Cardiac muscle cell (in vitro differentiated cells and primary cell): ENCODE measurements at regions not wholly inside any gene's neighbourhood (a gene's known extent, or its start where the extent isn't known, plus 50 kb on each side); places are given as distances from the start of the nearest gene placed in this dataset.

ENCODE experiments used
- DNase-seq, 2 donors: peaks; one replicate each; pipeline versions ENCODE4 v3.0.0 to v3.0.0-alpha.2; 2010 to 2017; ENCODE audit warnings: low read depth in 1 of 2, low spot score in 1 of 2
- H3K27ac ChIP-seq: fragments of 200-600 bp; sonication (generic); 2 replicates; pipeline ENCODE4 v1.5.1; 2016
- H3K27me3 ChIP-seq: fragments of 200-600 bp; sonication (generic); 2 replicates; pipeline ENCODE4 v1.6.0; 2016; ENCODE audit warnings: control low read depth
- H3K36me3 ChIP-seq: fragments of 200-600 bp; sonication (generic); 2 replicates; pipeline ENCODE4 v1.5.1; 2016; ENCODE audit warnings: control low read depth
- H3K4me1 ChIP-seq: fragments of 200-600 bp; sonication (generic); 2 replicates; pipeline ENCODE4 v1.8.1; 2017; ENCODE audit warnings: low read depth, mild to moderate bottlenecking, mixed run types
- H3K4me3 ChIP-seq: fragments of 200-600 bp; sonication (generic); 2 replicates; pipeline ENCODE4 v1.5.1; 2016; ENCODE audit warnings: mild to moderate bottlenecking
- H3K9me3 ChIP-seq: fragments of 200-600 bp; sonication (generic); 2 replicates; pipeline ENCODE4 v1.5.1; 2017; ENCODE audit warnings: low read depth, mild to moderate bottlenecking, control low read depth
- CTCF ChIP-seq: IDR thresholded peaks from 2 replicates; pipeline ENCODE4 v1.5.1; 2012; ENCODE audit warnings: low read depth, mild to moderate bottlenecking, low read length

GRCh38 chr5:116976767-116977166, 402.1 kb upstream of the SEMA6A start:
- no peaks in the 10 kb centered on the region for H3K9me3 ChIP-seq
- DNase-seq, result no peak
- no peaks in the 10 kb centered on the region for H3K27me3 ChIP-seq
- no peaks in the 10 kb centered on the region for H3K4me1 ChIP-seq
- no peak for TF ChIP-seq CTCF
- H3K4me3 ChIP-seq, result no peak overlapping the region
- H3K27ac ChIP-seq, result no peak overlapping the region
- H3K36me3 ChIP-seq, result no peaks in the 10 kb centered on the region

GRCh38 chr5:116971131-116971530, 396.5 kb upstream of the SEMA6A start:
- no peaks in the 10 kb centered on the region for H3K36me3 ChIP-seq
- TF ChIP-seq CTCF, result no peak
- no peaks in the 10 kb centered on the region for H3K27me3 ChIP-seq
- no peak for DNase-seq
- peaks cover 14% of the 10 kb centered on the region for H3K4me1 ChIP-seq
- H3K4me3 ChIP-seq, result no peak overlapping the region
- no peak overlapping the region for H3K27ac ChIP-seq
- no peaks in the 10 kb centered on the region for H3K9me3 ChIP-seq

GRCh38 chr5:116970318-116970717, 395.7 kb upstream of the SEMA6A start:
- TF ChIP-seq CTCF, result no peak
- no peak overlapping the region for H3K27ac ChIP-seq

GRCh38 chr5:116964438-116964837, 389.8 kb upstream of the SEMA6A start:
- TF ChIP-seq CTCF, result no peak
- Histone ChIP-seq H3K9me3 (no peaks in the 10 kb centered on the region), H3K27me3 (no peaks in the 10 kb centered on the region), H3K4me3 (no peak overlapping the region), H3K4me1 (peaks cover 2% of the 10 kb centered on the region), H3K27ac (no peak overlapping the region), H3K36me3 (no peaks in the 10 kb centered on the region)
- DNase-seq, result no peak

More at GRCh38 chr5:116970318-116970717, 395.7 kb upstream of the SEMA6A start:
- no peaks in the 10 kb centered on the region for H3K27me3 ChIP-seq
- H3K9me3 ChIP-seq, result no peaks in the 10 kb centered on the region
- no peak overlapping the region for H3K4me3 ChIP-seq
- DNase-seq, result peak in 1 of 2 donors; percentile 36
- H3K4me1 ChIP-seq, result peaks cover 14% of the 10 kb centered on the region
- H3K36me3 ChIP-seq, result no peaks in the 10 kb centered on the region

GRCh38 chr5:116961021-116961420, 386.4 kb upstream of the SEMA6A start:
- Histone ChIP-seq H3K4me3 (no peak overlapping the region), H3K27ac (no peak overlapping the region), H3K4me1 (no peaks in the 10 kb centered on the region), H3K9me3 (no peaks in the 10 kb centered on the region), H3K27me3 (no peaks in the 10 kb centered on the region), H3K36me3 (no peaks in the 10 kb centered on the region)
- TF ChIP-seq CTCF, result no peak
- DNase-seq, result no peak

- Histone ChIP-seq H3K4me3 (no peak overlapping the region), H3K4me1 (no peaks in the 10 kb centered on the region), H3K27ac (no peak overlapping the region), H3K27me3 (no peaks in the 10 kb centered on the region), H3K36me3 (no peaks in the 10 kb centered on the region), H3K9me3 (no peaks in the 10 kb centered on the region)
- no peak for TF ChIP-seq CTCF
- DNase-seq, result no peak
Measured at GRCh38 chr5:116959843-116960242, 385.2 kb upstream of the SEMA6A start.
